MG63 (cell line): ENCODE measurements at regions not wholly inside any gene's neighbourhood (a gene's known extent, or its start where the extent isn't known, plus 50 kb on each side); places are given as distances from the start of the nearest gene placed in this dataset.
"Not testable (repeated sequence)": the region's sequence is repeated elsewhere in the genome, so short reads cannot be mapped to it uniquely, and the experiment has no call there.

Source experiments
- DNase-seq: peaks from one replicate; pipeline ENCODE4 v3.0.0-alpha.2; 2020
- H3K27me3 ChIP-seq: fragments of 250-450 bp; sonication (Bioruptor Pico); 2 replicates; pipeline ENCODE4 v1.5.1; 2020; ENCODE audit warnings: mild to moderate bottlenecking, moderate library complexity
- H3K36me3 ChIP-seq: fragments of 250-450 bp; sonication (Bioruptor Pico); 2 replicates; pipeline ENCODE4 v1.5.1; 2020; ENCODE audit warnings: mild to moderate bottlenecking, moderate library complexity
- H3K4me3 ChIP-seq: fragments of 250-450 bp; sonication (Bioruptor Pico); 2 replicates; pipeline ENCODE4 v1.5.1; 2020; ENCODE audit warnings: mild to moderate bottlenecking, moderate library complexity
- H3K9me3 ChIP-seq: fragments of 250-450 bp; sonication (Bioruptor Pico); 2 replicates; pipeline ENCODE4 v1.5.1; 2020; ENCODE audit warnings: mild to moderate bottlenecking, moderate library complexity

DNA sequence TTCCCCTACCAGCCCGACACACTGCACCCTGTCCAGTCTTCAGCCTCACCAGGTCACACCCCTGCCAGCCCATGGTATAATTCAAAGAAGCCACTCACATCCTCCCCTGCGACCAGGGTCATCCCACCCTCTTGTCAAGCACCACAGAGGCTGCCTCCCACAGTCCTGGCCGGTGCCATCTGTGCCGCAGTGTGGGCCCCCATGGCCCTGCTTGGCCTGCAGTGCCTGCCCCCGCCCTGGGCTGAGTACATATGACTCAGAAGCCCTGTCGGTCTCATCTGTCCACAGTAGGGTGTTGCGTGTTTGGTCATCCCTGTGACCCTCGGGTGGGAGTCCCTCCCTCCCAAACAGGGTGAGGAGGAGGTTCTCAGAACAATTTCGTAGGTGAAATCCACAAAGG is 190.8 kb upstream of the AJAP1 start:
- no peaks in the 10 kb centered on the region for H3K36me3 ChIP-seq
- no peaks in the 10 kb centered on the region for H3K9me3 ChIP-seq
- DNase-seq, result no peak
- no peak overlapping the region for H3K4me3 ChIP-seq
- H3K27me3 ChIP-seq, result no peaks in the 10 kb centered on the region

DNA sequence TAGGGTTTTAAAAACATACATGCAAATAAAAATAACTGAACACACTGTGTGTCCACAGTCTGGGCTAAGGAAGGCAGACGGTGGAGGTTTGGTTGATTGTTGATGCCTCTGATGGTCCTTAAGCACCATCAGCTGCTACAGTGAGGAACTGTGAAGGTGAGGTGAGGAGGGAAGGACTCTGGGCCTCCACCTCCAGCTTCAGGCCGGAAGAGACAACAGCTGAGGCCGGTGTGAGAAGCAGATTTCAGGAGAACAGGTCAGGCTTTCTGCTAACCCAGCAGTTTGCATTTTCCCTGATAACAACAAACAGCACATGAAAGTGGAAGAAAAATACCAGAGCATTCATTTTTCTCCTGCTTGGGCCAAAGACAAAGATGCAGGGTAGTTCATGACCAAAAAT is 189.9 kb upstream of the AJAP1 start:
- no peak overlapping the region for H3K4me3 ChIP-seq
- no peaks in the 10 kb centered on the region for H3K36me3 ChIP-seq
- H3K27me3 ChIP-seq, result no peaks in the 10 kb centered on the region
- DNase-seq, result no peak
- no peaks in the 10 kb centered on the region for H3K9me3 ChIP-seq

DNA sequence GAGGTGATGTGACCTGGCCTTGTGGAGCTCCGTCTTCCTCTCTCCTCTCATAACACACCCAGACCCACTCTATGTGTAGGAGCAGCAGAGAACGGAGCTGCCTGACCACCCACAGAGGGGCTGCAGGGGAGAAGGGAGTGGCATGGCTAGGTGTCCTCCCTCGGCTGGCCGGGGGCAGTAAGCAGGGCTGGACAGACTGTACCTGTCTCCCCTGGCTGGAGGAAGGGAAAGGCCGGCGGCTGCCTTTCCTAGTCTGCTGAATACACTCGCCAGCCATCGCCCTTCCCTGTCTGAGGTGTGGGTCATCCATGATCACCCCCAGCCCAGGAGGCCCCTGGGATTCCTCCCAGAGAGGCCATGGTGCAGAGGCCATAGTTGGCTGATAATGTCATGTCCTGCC is 187.2 kb upstream of the AJAP1 start:
- Histone ChIP-seq H3K36me3 (no peaks in the 10 kb centered on the region), H3K4me3 (no peak overlapping the region), H3K27me3 (no peaks in the 10 kb centered on the region), H3K9me3 (no peaks in the 10 kb centered on the region)
- DNase-seq, result no peak

DNA sequence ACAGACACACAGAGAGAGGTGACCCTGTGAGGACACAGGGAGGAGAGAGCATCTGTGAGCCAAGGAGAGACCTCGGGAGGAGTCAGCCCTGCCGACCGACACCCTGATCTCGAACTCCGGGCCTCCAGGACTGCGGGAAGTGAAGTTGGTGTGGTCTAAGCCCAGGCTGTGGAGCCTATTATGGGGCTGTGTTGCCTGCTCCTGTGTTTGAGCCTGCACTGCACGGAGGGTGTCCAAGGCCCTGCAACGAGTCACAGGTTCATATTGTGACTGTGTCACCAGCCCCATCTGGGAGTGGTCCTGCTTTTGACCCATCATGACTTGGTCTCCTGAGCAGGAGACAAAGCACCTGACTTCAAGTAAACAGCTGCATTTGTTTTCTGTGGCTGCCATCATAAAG is 186.0 kb upstream of the AJAP1 start:
- DNase-seq, result no peak
- Histone ChIP-seq H3K27me3 (no peaks in the 10 kb centered on the region), H3K4me3 (no peak overlapping the region), H3K9me3 (no peaks in the 10 kb centered on the region), H3K36me3 (no peaks in the 10 kb centered on the region)

DNA sequence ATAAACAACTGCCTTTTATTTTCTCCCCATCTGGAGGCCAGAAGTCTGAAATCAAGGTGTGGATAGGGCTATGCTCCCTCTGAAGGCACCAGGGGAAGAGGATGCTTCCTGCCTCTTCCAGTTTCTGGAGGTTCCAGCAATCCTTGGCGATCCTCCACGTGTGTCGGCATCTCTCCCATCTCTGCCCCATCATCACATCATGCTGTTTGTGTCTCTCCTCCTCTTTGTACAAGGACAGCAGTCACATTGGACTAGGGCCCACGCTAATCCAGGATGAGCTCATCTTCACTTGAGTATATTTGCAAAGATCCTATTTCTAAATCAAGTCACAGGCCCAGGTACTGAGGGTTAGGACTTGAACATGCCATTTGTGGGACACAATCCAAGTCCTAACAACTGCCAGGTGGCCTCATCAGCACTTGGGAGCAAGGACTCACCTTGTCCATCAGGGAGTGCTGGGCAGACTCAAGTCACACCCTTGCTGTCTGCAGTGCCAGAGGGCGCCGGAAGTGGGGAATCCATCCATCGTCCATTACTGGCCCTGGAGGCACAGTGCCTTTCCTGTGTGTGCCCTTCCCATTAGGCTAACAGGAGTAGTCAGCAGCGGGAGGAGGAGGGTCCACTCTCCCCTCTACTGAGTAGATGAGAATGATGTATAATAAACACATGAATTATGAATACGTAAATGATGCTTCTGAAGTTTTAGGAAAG is 185.4 kb upstream of the AJAP1 start:
- Histone ChIP-seq H3K4me3 (no peak overlapping the region), H3K36me3 (no peaks in the 10 kb centered on the region), H3K27me3 (no peaks in the 10 kb centered on the region), H3K9me3 (no peaks in the 10 kb centered on the region)
- no peak for DNase-seq

DNA sequence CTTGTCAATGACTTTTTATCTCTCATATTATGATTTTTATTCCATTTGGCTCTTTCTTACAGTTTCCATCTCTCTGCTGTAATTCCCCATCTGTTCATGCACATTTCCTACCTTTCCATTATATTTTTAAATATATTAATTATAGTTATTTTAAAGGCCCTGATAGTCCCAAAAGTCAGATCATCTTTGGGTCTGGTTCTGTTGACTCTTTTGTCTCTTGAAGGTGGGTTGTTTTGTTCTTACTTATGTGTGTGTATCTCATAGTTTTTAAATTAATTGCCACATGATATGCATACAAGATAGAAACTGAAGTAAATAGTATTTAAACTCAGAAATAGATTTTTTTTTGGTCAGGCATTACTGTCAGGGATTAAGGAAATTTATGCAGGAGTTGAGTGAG is 178.0 kb upstream of the AJAP1 start:
- H3K36me3 ChIP-seq, result no peaks in the 10 kb centered on the region
- DNase-seq, result no peak
- H3K27me3 ChIP-seq, result no peaks in the 10 kb centered on the region
- no peak overlapping the region for H3K4me3 ChIP-seq
- H3K9me3 ChIP-seq, result peaks cover 4% of the 10 kb centered on the region; the same call in 1 of the 2 replicates

DNA sequence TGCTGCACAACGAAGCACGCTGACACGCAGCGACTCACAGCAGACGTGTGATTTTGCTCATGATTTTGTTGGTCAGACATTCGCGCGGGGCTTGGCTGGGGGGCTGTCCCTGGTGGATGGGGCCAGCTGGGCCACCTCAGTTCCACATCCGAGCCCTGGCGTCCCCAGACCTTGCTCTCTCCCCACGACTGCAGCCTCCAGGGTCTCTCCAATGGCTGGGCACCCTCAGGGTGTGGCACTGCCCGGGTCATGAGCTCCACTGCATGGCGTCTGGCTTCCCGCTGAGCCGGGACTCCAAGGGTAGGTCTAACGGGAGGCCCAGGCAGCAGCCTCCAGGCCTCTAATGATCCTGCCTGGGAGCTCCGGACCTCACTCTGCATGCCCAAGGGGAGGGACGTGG is 173.0 kb upstream of the AJAP1 start:
- no peak for DNase-seq
- Histone ChIP-seq H3K36me3 (no peaks in the 10 kb centered on the region), H3K4me3 (no peak overlapping the region), H3K9me3 (peaks cover 4% of the 10 kb centered on the region; the same call in 1 of the 2 replicates), H3K27me3 (no peaks in the 10 kb centered on the region)

DNA sequence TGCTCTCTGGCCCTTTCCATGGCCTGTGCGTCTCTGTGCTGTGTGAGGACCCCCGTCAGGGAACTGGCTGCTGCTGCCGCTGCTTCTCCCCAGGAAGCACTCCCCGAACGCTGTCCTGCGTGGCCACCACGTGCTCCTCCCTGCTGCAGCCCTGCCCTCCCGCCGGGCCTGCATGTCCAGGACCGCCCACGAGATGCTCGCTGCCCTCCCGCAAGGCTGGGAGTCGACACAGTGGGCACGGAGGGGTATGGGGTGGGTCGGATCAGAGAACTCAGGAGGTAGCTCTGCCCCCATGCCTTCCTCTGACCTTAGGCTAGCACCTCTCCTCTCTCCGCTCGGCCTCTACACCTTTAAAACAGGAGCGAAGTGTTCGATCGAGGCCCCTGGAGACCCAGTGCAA is 171.9 kb upstream of the AJAP1 start:
- Histone ChIP-seq H3K9me3 (no peaks in the 10 kb centered on the region), H3K36me3 (no peaks in the 10 kb centered on the region), H3K27me3 (no peaks in the 10 kb centered on the region), H3K4me3 (no peak overlapping the region)
- DNase-seq, result no peak

DNA sequence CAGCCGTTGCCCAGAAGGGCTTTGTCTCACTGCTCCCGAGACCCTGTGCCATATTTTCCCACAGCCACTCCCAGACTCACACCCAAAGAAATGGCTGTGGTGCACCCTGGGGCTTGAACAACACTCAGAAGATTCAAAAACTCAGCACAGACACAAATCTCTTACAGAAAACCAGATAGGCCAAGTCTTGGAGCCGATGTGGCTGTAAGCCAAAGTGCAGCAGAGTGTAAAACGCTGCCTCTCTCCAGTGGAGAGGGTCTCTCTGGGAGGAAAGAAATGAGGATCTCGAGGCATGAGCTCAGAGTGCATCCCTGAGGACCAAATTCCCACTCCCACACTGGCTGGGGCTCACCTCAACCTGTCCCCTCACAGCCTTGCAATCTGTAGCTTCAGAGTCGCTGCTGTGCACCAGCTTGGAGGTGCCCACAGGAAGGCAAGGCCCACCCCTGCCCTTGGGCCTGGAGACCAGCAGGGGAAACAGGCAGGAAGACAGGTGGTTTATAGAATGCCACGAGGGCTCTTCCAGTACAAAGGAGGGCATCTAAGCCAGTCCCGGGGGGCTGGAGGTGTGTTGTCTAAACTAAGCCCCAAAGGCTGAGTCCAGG is 171.3 kb upstream of the AJAP1 start:
- H3K9me3 ChIP-seq, result no peaks in the 10 kb centered on the region
- H3K4me3 ChIP-seq, result no peak overlapping the region
- DNase-seq, result no peak
- no peaks in the 10 kb centered on the region for H3K36me3 ChIP-seq
- H3K27me3 ChIP-seq, result no peaks in the 10 kb centered on the region

DNA sequence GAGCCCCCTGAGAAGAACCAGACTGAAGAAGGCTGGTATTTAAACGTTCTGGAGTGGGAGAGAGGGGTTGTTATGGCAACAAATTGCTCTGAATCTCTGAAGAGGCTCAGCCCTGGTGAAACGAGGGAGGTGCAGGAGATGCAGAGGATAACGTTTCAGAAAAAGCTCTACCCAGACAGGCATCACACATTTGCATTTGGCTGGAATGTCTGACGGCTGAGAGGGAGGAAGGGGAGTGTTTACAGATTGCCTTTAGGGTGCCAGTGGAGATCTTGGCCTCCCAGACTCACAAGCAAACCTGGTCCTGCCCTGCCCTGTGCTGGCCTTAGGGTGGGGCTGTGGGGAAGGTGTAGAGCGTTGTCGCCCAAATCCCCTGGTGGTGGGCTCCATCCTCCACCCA is 169.0 kb upstream of the AJAP1 start:
- Histone ChIP-seq H3K9me3 (no peaks in the 10 kb centered on the region), H3K36me3 (no peaks in the 10 kb centered on the region), H3K4me3 (no peak overlapping the region), H3K27me3 (no peaks in the 10 kb centered on the region)
- DNase-seq, result no peak

DNA sequence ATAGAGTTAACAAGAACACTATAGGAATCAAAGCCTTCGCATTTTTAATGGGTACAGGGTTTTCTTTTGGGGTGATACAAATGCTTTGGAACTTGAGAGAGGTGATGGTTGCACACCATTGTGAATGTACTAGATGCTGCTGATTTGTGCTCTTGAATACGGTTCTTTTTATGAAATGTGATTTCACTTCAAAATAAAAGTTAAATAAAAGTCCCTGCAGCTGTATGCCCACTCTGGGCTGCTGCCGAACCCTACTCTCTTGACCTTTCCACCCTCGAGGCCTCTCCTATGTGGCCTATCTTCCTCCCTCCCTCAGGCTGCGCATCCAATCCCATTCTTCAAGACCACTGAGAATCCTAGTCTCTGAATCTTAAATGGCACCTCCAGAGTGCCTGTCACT is 168.5 kb upstream of the AJAP1 start:
- DNase-seq, result no peak
- Histone ChIP-seq H3K36me3 (no peaks in the 10 kb centered on the region), H3K4me3 (no peak overlapping the region), H3K27me3 (no peaks in the 10 kb centered on the region), H3K9me3 (no peaks in the 10 kb centered on the region)

DNA sequence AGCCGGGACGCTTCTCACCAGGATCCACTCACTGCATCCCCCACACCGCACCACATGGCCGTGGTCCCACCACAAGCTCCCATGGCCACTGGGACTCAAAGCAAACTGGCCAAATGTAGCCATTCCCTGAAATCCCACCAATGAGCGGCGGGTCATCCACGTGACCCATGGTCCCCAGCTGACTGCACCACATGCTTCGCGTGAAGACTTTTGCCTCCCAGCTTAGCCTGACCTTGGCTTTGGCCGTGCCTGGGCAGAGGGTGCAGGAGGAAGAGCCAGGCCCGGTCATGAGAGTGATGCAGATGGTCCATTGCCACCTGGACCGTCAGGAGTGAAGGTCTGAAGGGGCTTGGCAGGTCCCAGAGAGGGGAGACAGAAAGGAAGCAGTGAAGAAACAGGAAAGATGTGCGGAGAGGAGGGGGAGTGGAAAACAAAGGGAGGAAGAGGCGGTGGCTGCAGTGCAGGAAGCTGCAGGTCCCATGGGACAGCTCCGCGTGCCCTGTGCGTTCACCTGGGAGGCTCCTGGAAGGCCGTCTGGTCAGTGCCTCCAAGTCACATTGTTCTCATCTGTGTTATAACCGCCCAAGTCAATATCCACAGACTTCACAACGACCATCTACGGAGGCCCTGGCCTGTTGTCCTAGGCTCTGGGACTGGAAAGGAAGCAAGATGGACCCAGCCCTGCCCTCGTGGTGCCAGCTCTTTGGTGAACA is 167.8 kb upstream of the AJAP1 start:
- no peak overlapping the region for H3K4me3 ChIP-seq
- no peak for DNase-seq
- H3K27me3 ChIP-seq, result no peaks in the 10 kb centered on the region
- no peaks in the 10 kb centered on the region for H3K9me3 ChIP-seq
- no peaks in the 10 kb centered on the region for H3K36me3 ChIP-seq

DNA sequence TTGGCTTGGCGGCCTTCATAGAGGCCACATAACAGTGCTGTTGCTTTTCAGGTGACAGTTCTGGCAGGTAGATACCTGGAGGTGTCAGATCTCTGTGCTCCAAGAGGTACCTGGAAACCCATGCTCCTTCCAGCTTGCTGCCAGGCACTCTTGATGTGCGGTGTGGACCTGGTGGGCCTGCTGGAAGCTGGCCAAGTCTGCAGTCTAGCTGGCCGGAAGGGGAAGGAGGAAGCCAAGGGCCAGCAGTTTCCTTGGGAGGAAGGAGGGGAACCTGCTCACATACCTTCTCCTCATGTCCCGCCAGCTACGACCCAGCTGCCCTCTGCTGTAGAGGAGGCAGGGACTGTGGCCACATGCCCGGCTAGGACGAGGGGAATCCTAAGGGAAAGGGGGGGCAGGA is 166.4 kb upstream of the AJAP1 start:
- Histone ChIP-seq H3K9me3 (no peaks in the 10 kb centered on the region), H3K4me3 (no peak overlapping the region), H3K27me3 (no peaks in the 10 kb centered on the region), H3K36me3 (no peaks in the 10 kb centered on the region)
- DNase-seq, result no peak

DNA sequence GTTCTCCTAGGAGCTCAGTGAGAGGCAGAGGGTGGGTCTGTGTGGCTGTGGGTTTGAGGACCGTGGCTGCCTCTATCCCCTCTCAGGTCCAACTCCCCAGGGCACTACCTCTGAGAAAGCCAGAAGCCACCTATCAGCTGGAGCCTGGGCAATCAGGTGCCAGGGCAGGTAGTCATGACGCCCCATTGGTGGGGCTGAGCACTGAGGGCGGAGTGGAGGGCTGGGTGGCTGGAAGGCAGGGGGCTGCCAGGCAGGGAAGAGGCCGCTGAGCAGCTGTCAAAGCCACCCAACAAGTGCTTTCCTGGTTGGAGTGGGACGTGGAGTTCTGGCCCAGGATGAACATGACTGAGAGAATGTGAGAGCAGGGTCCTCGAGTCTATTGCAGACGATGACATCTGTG is 164.9 kb upstream of the AJAP1 start:
- Histone ChIP-seq H3K4me3 (no peak overlapping the region), H3K27me3 (no peaks in the 10 kb centered on the region), H3K9me3 (no peaks in the 10 kb centered on the region), H3K36me3 (no peaks in the 10 kb centered on the region)
- DNase-seq, result no peak

DNA sequence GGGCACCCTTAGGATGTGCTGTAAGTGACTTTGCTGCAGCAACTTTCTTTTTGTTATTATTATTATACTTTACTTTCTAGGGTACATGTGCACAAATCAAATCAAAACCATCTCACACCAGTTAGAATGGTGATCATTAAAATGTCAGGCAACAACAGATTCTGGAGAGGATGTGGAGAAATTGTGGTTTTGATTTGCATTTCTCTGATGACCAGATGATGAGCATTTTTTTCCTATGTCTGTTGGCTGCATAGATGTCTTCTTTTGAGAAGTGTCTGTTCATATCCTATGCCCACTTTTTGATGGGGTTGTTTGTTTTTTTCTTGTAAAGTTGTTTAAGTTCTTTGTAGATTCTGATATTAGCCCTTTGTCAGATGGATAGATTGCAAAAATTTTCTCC is 164.4 kb upstream of the AJAP1 start:
- not testable (repeated sequence) for H3K36me3 ChIP-seq, H3K9me3 ChIP-seq, DNase-seq, H3K27me3 ChIP-seq, H3K4me3 ChIP-seq

DNA sequence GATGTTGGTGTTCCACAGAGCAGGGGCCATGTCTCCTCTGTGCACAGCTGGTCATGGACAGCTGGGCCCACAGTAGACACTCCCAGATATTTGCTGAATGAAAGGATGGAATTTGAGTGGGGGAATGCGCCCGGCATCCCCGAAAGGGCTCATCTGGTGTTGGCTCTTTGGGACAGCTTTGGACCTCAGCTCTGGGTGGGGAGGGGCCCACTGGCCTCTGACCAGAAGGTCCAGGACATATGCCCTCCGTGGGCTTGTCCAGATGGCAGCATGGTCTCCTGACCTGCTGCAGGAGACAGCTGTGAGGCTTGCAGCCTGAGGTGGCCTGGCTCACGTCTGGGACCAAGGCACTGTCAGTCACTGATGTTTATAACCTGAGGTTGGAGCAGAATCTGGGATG is 160.4 kb upstream of the AJAP1 start:
- no peaks in the 10 kb centered on the region for H3K9me3 ChIP-seq
- no peaks in the 10 kb centered on the region for H3K36me3 ChIP-seq
- no peaks in the 10 kb centered on the region for H3K27me3 ChIP-seq
- H3K4me3 ChIP-seq, result no peak overlapping the region
- no peak for DNase-seq

DNA sequence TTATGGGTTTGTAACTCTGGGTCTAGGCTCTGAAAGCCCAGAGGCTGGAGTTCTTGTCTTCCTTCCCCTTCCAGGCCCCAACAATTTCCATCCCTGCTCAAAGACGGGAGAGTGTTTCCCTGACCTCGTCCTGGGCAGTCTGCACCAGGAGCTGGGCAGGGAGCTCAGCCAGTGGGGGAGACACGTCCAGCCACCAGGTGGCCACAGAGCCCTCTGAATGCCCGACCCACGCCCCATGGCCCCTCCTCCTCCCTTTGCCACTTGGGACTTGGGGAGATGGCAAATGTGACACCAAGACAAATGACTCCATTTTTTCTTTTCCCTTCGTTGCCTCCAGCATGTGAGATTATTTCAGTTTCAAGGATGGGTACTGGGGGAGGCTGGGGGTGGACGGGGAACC is 159.9 kb upstream of the AJAP1 start:
- Histone ChIP-seq H3K9me3 (no peaks in the 10 kb centered on the region), H3K36me3 (no peaks in the 10 kb centered on the region), H3K27me3 (no peaks in the 10 kb centered on the region), H3K4me3 (no peak overlapping the region)
- no peak for DNase-seq

DNA sequence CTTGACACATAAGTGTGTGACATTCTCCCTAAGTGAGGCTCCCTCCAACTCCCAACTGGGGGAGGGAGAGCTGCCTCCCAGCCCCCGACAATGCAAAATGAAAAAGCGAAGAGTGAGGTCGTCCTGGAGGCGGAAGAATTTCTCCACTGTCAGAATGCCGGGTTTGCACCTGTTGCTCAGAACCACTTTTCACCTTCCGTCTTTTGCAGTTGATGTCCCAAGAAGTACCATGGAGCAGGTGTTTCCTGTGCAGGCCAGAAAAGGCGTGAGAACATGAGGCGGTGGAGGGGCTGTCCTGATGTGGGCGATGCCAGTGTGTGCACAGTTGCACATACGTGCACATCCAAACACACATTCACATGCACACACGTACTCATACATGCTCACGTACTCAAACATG is 158.6 kb upstream of the AJAP1 start:
- Histone ChIP-seq H3K4me3 (no peak overlapping the region), H3K9me3 (no peaks in the 10 kb centered on the region), H3K27me3 (no peaks in the 10 kb centered on the region), H3K36me3 (no peaks in the 10 kb centered on the region)
- no peak for DNase-seq
